Muscle of arm (tissue), 1 donor: ENCODE measurements at regions not wholly inside any gene's neighbourhood (a gene's known extent, or its start where the extent isn't known, plus 50 kb on each side); places are given as distances from the start of the nearest gene placed in this dataset.

Experiments used
- DNase-seq: peaks from one replicate; pipeline ENCODE4 v3.0.0-alpha.2; 2013

GRCh38 chr7:31398815-31399214 lies 58.3 kb upstream of the NEUROD6 start:
- no peak for DNase-seq

GRCh38 chr7:31407178-31407676 lies 66.7 kb upstream of the NEUROD6 start:
- DNase-seq, result no peak

DNA sequence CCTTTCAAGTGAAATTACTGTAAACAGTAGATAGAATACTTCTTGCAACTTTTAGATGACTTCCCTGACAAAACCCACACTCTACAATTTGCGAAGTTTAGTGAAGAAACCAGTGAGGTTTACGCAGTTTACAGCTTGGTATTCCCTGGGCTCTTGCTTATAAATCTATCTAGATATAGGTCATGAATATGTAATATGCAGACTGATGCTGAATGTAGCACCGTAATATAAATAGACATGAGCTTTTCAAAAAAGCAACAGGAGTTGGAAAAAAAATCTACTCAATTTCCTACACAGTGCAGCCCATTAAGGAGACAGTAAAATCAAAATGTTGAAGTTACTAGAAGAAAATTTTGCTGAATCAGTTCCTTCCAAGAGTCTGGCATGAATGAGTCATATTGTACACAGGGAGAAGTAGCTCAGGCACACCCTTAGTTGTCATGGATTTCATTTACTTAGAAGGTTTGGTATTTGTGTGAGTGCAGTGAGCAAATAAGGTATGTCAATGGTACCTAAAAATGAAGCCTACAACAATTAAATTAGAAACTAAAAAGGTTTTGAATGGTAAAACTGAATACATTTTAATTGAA lies 67.7 kb upstream of the NEUROD6 start:
- no peak for DNase-seq

GRCh38 chr7:31410265-31410664 lies 69.7 kb upstream of the NEUROD6 start:
- DNase-seq, result no peak

DNA sequence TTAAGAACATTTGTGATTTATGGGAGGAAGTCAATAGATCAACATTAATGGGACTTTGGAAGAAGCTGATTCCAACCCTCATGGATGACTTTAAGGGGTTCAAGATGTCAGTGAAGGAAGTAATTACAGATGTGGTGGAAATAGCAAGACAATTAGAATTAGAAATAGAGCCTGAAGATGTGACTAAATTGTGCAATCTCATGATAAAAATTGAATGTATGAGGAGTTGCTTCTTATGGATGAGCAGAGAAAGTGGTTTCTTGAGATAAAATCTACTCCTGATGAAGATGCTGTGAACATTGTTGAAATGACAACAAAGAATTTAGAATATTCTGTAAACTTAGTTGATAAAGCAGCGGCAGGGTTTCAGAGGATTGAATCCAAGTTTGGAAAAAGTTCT lies 70.9 kb upstream of the NEUROD6 start:
- DNase-seq, result no peak

DNA sequence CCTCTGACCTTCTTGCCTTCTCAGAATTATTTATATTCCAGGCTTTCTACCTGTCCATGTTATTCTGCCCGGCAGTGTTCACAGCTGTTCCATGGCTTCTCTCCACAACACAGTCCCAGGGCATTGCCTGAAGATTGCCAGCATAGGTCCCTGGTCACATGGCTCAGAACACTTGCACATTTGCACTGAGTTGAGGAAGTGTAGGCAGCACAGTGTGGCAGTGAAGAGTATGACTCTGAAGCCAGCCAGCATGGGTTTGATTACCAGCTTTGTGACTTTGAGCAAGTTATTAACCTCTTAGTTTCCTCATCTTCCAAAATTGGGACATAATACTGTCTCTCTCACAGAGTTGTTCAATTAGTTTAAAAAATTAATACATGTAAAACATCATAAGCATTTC lies 73.2 kb upstream of the NEUROD6 start:
- DNase-seq, result no peak

GRCh38 chr7:31416381-31416870 lies 75.9 kb upstream of the NEUROD6 start:
- no peak for DNase-seq

GRCh38 chr7:31418928-31419327 lies 78.4 kb upstream of the NEUROD6 start:
- no peak for DNase-seq

DNA sequence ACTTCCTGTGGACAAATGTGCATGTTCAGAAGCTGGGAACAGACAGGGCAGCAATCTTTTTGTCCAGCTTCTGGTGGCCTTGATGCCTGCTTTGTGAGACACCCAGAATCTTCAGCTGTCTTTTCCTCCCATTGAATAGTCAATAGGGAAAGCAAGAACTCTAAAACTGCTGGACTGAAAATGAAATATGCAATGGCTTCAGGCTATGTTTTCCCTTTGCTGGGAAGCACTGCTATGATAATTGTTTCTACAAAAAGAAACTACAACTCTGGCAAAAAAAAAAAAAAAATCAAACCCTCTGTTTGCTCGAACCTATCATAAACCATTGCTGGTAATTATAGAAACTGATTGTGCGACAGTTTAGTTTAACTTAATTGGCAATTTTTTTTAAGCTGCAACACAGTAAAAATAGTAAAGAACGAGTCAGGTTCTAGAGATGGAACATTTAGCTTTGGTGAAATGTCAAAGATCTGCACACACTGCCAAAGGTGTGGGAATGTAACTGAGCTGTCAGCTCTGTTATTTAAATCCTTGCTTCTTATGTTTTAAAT lies 79.1 kb upstream of the NEUROD6 start:
- no peak for DNase-seq

- no peak for DNase-seq
Measured at GRCh38 chr7:31420948-31421347, 80.4 kb upstream of the NEUROD6 start.

GRCh38 chr7:31421607-31422006 lies 81.1 kb upstream of the NEUROD6 start:
- no peak for DNase-seq

DNA sequence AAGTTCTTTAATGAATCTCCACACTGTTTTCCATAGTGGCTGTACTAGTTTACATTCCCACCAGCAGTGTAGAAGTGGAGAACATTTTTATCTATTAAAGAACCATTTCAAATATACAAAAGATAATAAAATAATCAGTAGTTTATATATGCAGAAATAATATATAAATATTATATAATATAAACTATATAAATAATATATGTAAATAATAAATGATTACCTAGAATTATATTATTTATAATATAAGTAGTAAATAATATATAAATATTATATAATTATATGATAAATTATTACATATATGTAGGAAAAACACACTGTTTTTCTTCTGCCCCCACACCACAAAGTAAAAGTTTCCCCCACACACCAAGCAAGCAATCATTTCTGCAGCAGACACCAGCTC lies 83.5 kb upstream of the NEUROD6 start:
- no peak for DNase-seq

DNA sequence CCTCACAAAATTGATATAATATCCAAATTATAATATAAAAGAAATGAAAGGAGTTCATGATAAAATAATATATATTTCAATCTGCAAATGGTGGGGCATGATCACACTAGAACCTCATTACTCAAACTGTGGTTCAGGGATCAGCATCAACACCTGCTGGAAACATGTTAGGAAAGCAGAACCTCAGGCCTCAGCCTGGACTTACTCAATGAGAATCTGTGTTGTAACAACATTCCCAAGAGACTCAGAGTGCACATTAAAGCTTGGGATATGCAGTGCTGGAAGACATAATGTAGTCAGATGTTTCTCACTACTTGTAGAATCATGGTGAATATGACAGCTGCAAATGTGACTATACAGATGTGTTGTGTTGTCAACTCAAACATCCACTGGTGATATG lies 81.7 kb upstream of the ITPRID1 start:
- DNase-seq, result no peak

- no peak for DNase-seq
Measured at GRCh38 chr7:31432836-31433340, 81.0 kb upstream of the ITPRID1 start.

GRCh38 chr7:31437250-31437865 lies 76.5 kb upstream of the ITPRID1 start:
- no peak for DNase-seq

- DNase-seq, result no peak
Measured at GRCh38 chr7:31439165-31439564, 74.7 kb upstream of the ITPRID1 start.

GRCh38 chr7:31440511-31440910 lies 73.4 kb upstream of the ITPRID1 start:
- DNase-seq, result no peak

DNA sequence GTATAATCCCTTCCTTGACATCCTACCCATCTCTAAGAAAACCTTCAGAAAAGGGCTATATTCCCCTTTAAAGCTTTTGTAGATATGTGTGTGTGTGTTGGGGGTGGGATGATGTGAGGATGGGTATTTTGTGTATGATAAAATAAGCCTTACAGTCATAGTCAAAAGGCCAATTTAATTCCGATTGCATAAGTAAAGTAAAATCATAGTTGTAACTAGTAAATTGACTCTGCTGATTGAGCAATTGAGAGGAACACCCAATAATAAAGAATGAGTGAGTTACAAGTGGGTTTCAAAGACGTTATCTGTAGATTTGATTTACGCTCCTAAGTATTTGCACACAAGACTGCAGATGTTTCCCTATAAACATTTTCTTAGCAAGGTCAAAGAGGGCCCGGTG lies 71.3 kb upstream of the ITPRID1 start:
- DNase-seq, result no peak

GRCh38 chr7:31443457-31443856 lies 70.4 kb upstream of the ITPRID1 start:
- DNase-seq, result peak; percentile 35

- no peak for DNase-seq
Measured at GRCh38 chr7:31444196-31444595, 69.7 kb upstream of the ITPRID1 start.

DNA sequence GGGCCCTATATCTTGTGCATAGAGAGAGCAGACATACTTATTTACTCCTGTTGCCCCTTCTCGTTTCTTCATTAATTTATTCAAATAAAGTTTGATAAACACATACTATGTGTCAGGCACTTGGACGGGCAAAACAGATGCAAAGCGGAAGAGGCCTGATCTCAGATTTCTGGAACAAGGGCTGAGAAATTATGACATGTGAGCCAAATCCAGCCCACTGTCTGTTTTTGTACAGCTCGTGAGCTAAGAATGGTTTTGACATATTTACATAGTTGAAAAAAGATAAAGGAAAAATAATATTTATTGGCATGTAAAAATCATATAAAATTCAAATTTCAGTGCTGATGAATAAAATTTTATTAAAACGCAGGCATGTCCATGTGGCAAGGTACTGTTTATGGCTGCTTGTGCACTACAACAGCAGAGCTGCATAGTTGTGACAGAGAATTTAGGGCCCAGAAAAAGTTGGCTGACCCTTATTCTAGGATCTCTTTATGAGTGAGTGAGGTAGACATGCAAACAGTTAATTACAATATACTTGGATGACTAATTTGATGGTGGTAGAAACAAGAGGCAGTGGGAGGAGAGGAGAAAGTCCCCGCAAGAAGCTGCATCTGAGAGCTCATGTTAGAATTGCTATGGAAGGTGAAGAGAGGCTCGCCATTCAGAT lies 68.1 kb upstream of the ITPRID1 start:
- DNase-seq, result peak; percentile 9

DNA sequence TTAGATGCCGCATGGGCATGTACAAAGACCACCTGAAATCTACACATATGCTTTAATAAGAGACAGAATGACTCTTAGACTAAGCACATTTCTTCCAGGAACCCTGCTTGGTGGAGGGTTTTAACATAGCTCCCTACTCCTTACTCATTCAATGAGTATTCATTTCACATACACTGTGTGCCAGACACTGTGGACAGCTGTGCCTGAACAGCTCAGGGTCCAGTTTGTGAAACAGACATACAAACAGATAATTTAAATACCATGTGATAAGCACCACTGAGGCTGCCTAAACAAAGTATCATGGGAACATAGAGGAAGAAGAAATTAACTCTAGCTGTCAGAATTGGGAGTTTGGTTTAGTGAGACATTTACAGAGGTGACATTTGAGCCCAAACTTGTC lies 65.2 kb upstream of the ITPRID1 start:
- no peak for DNase-seq

- no peak for DNase-seq
Measured at GRCh38 chr7:31455844-31456243, 58.0 kb upstream of the ITPRID1 start.
